ENCODE measurements at regions not wholly inside any gene's neighbourhood (a gene's known extent, or its start where the extent isn't known, plus 50 kb on each side); places are given as distances from the start of the nearest gene placed in this dataset.

DNA sequence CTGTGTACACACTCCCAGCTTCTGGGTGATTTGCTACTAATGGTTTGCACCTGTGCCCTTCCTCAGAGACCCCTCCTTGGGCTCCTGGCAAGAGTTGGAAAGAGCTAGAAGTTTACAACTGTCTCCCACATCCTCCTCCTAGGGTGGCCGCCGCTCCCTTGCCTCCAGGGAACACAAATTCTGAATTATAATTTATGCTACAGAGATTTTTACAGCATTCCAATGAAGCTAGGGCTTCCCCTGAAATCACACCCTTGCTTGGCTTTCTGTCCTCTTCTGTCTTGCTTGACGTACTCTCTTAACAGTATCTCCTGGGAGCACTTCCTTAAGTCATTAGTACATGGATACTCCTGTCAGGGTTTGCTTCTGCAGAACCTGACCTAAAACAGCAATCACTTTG lies 180.2 kb downstream of the KCNA5 start:
- WGBS, 2 donors: 54 to 57% methylated on average over 3 of the region's 3 CpGs
- no peak for DNase-seq (ENCODE audit: low spot score in 2 of 2)
- no peak overlapping the region for H3K4me3 ChIP-seq (ENCODE audit: low read depth, poor library complexity, severe bottlenecking)
- no peak for TF ChIP-seq POLR2A (IDR thresholded peaks at IDR 0.05)
- TF ChIP-seq, protein P1, sequence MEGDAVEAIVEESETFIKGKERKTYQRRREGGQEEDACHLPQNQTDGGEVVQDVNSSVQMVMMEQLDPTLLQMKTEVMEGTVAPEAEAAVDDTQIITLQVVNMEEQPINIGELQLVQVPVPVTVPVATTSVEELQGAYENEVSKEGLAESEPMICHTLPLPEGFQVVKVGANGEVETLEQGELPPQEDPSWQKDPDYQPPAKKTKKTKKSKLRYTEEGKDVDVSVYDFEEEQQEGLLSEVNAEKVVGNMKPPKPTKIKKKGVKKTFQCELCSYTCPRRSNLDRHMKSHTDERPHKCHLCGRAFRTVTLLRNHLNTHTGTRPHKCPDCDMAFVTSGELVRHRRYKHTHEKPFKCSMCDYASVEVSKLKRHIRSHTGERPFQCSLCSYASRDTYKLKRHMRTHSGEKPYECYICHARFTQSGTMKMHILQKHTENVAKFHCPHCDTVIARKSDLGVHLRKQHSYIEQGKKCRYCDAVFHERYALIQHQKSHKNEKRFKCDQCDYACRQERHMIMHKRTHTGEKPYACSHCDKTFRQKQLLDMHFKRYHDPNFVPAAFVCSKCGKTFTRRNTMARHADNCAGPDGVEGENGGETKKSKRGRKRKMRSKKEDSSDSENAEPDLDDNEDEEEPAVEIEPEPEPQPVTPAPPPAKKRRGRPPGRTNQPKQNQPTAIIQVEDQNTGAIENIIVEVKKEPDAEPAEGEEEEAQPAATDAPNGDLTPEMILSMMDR (IDR thresholded peaks at IDR 0.05): no peak
- intact Hi-C loops (cut with DNase I; ENCODE audit: low total_unique reads): no loop called here

DNA sequence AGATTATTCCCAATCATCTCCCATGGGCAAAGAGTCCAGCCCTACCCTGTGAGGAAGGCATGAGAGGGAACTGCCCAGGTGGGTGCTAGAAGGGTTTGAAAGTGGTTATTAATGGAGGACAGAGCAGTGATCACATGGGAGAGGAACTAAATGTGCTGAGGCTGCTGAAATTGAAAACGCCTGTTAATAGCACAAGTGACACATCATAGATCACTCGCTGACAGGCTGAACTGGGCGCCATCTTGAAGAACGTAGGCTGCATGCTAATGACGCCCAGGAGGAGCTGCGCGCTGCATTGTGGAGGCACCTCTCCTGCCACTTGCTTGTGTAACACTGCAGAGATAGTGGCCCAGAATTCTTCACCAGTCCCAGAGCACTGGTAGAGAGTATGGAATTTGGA lies 182.9 kb downstream of the KCNA5 start:
- TF ChIP-seq POLR2A (IDR thresholded peaks at IDR 0.05): no peak
- TF ChIP-seq, protein P1 (IDR thresholded peaks at IDR 0.05): no peak
- intact Hi-C loops (cut with DNase I; ENCODE audit: low total_unique reads): no loop called here

DNA sequence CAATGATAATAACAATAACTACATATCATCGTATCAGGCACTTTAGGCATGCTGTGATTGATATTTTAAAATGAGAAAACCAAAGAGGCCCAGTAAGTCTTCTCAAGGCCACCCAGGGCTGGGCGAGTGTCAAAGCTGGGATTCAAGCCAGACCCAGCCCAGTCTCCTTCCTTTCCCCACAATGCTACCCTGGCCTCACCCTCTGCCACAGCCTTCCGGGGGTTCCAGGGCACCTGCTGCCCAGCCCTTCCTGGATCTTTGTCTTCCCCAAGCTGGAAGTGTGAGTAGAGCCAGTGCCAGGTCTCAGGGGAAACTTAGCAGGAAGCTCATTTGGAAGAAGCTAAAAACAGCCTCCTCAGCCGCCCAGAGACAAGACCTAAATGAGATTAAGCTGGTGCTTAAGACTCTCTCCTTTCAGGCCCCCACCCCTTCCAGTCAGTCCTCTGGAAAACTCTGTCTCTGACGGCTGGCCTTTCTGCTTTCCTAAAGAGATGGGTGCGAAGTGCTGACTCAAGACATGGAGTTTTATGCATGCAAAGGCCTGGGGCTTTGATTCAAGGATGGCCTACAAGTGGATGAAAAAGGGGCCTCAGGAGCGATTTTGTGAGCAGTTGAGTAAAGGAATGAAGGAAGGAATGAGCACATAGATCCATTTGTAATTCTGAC lies 184.2 kb downstream of the KCNA5 start:
- WGBS, 2 donors: 71 to 74% methylated on average over 7 of the region's 7 CpGs
- no peak for DNase-seq (ENCODE audit: low spot score in 2 of 2)
- intact Hi-C loops (cut with DNase I; ENCODE audit: low total_unique reads): no loop called here
- H3K4me3 ChIP-seq (ENCODE audit: low read depth, poor library complexity, severe bottlenecking): no peak overlapping the region
- TF ChIP-seq POLR2A (IDR thresholded peaks at IDR 0.05): no peak
- TF ChIP-seq, protein P1 (IDR thresholded peaks at IDR 0.05): no peak

More for the DNA sequence above, 182.9 kb downstream of the KCNA5 start:
- no peak overlapping the region for H3K4me3 ChIP-seq (ENCODE audit: low read depth, poor library complexity, severe bottlenecking)
- WGBS, 2 donors: 92% methylated on average over 7 of the region's 7 CpGs
- no peak for DNase-seq (ENCODE audit: low spot score in 2 of 2)

DNA sequence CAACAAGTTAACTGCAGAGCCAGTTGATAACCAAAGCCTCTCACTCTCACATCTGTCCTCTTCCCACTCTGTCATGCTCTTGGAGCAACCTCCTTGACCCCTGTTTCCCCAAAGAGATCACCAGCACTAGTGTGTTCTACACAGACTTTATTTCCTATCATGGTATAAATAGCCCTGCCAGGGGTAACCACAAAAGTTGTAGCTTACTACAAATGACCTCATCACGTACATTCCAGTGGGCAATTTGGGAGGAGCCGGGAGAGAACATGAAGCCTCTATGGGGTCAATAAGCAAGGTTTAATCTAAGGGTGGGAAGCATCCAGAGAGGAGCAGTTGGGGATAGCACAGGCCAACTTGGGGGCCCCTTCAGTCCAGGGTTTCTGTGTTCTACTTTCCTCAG lies 186.5 kb downstream of the KCNA5 start:
- TF ChIP-seq, protein P1 (IDR thresholded peaks at IDR 0.05): no peak
- TF ChIP-seq POLR2A (IDR thresholded peaks at IDR 0.05): no peak
- intact Hi-C loops (cut with DNase I; ENCODE audit: low total_unique reads): no loop called here
- H3K4me3 ChIP-seq (ENCODE audit: low read depth, poor library complexity, severe bottlenecking): no peak overlapping the region
- 79 to 84% methylated on average over 2 of the region's 2 CpGs for WGBS, 2 donors
- no peak for DNase-seq (ENCODE audit: low spot score in 2 of 2)

DNA sequence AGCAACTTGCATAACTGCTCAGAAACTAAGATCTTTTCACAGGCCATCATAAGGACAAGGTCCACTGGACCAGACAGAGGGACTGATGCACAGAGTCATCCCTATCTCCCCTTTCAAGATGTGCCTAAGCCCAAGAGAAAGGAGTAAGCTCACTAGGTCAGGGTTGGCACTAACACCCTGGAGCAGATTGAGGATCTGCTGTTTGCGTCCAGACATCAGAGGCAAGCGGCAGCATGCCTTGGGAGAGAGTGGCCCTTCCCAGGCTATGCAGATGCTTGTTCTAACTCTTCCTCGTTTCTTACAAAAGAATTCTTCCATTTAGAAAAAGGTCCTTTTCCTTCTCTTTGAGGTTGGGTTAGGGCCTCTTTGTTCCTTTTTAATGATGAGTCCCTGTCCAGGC lies 187.2 kb downstream of the KCNA5 start:
- TF ChIP-seq, protein P1 (IDR thresholded peaks at IDR 0.05): no peak
- TF ChIP-seq POLR2A (IDR thresholded peaks at IDR 0.05): no peak
- no peak overlapping the region for H3K4me3 ChIP-seq (ENCODE audit: low read depth, poor library complexity, severe bottlenecking)
- intact Hi-C loops (cut with DNase I; ENCODE audit: low total_unique reads): no loop called here
- no peak for DNase-seq (ENCODE audit: low spot score in 2 of 2)
- 66 to 70% methylated on average over 3 of the region's 3 CpGs for WGBS, 2 donors

DNA sequence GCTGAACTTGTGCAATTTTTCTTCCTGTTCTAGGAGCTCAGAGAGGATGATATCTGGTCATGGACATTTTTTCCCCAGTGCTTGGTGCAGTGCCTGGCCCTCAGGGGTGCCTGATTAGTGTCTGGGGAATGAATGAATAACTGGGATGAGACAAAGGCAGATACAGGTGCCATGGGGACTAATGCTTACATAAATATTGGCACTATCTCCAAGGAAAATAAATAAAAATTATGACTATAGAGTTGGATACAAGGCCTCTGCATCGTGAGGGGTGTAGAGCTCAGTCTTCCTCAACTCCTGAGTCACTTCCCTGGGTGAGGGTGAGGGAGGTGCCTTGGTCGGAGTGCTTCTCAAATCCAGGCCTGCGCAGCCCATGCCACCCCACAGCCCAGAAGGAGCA lies 188.6 kb downstream of the KCNA5 start:
- no peak for TF ChIP-seq POLR2A (IDR thresholded peaks at IDR 0.05)
- TF ChIP-seq, protein P1 (IDR thresholded peaks at IDR 0.05): no peak
- DNase-seq (ENCODE audit: low spot score in 2 of 2): no peak
- WGBS, 2 donors: 70 to 78% methylated on average over 3 of the region's 3 CpGs
- intact Hi-C loops (cut with DNase I; ENCODE audit: low total_unique reads): no loop called here
- no peak overlapping the region for H3K4me3 ChIP-seq (ENCODE audit: low read depth, poor library complexity, severe bottlenecking)

Measured in lower leg skin (tissue), 4 donors.